Vagina (tissue), 2 donors: ENCODE measurements at regions not wholly inside any gene's neighbourhood (a gene's known extent, or its start where the extent isn't known, plus 50 kb on each side); places are given as distances from the start of the nearest gene placed in this dataset.

ENCODE experiments used
- DNase-seq, 2 donors: peaks; one replicate each; pipeline ENCODE4 v3.0.0-alpha.2; 2017; ENCODE audit errors: extremely low spot score in 2 of 2
- H3K27ac ChIP-seq: fragments of 200-600 bp; sonication (generic); one replicate; pipeline ENCODE4 v1.5.1; 2019
- H3K27me3 ChIP-seq: fragments of 200-600 bp; sonication (generic); one replicate; pipeline ENCODE4 v1.5.1; 2019
- H3K36me3 ChIP-seq, 2 donors: fragments of 200-600 bp; sonication (generic); one replicate each; pipeline ENCODE4 v1.5.1; 2017 to 2019
- H3K4me1 ChIP-seq: fragments of 200-600 bp; sonication (generic); one replicate; pipeline ENCODE4 v1.5.1; 2019
- H3K4me3 ChIP-seq, 2 donors: fragments of 200-600 bp; sonication (generic); 1 replicate in 1 of 2; 2 replicates in 1 of 2; pipeline ENCODE4 v1.5.1; 2016 to 2019
- H3K9me3 ChIP-seq: fragments of 200-600 bp; sonication (generic); one replicate; pipeline ENCODE4 v1.5.1; 2019
- CTCF ChIP-seq, 3 experiments: fragments of 450-650 bp in 2 of 3; fragments of 200-600 bp in 1 of 3; sonication (generic) in 1 of 3; IDR thresholded peaks; one replicate each; pipeline ENCODE4 v1.5.1; 2017 to 2019; ENCODE audit warnings: antibody characterized with exemption in 3 of 3, mild to moderate bottlenecking in 2 of 3, moderate library complexity in 2 of 3
- POLR2A ChIP-seq, 2 donors: fragments of 450-650 bp; IDR thresholded peaks; one replicate each; pipeline ENCODE4 v1.6.1; 2017; ENCODE audit warnings: antibody characterized with exemption in 2 of 2, mild to moderate bottlenecking in 2 of 2, moderate library complexity in 2 of 2
- POLR2AphosphoS5 ChIP-seq, 2 donors: sonication (generic); formaldehyde crosslinking; IDR thresholded peaks; one replicate each; pipeline ENCODE4 v1.9.0; 2017; ENCODE audit warnings: antibody characterized with exemption in 2 of 2, mild to moderate bottlenecking in 2 of 2, low read depth in 1 of 2; ENCODE audit not compliant: insufficient read depth in 1 of 2
- intact Hi-C: fragments of 100-400 bp; cut with DNase I; formaldehyde crosslinking; loops from one replicate; pipeline ENCODE4 v1.15.1; 2023

- Histone ChIP-seq H3K4me1 (no peaks in the 10 kb centered on the region), H3K9me3 (no peaks in the 10 kb centered on the region), H3K36me3 (no peaks in the 10 kb centered on the region), H3K27me3 (no peaks in the 10 kb centered on the region), H3K27ac (no peak overlapping the region), H3K4me3 (no peak overlapping the region)
- intact Hi-C loops = no loop called here
- DNase-seq = no peak
- TF ChIP-seq CTCF (IDR thresholded peaks at IDR 0.05) (no peak), POLR2AphosphoS5 (IDR thresholded peaks at IDR 0.05; ENCODE audit: insufficient read depth in 1 of 2, low read depth in 1 of 2) (no peak), POLR2A (IDR thresholded peaks at IDR 0.05) (no peak)
Measured at GRCh38 chr12:30320561-30320960, 375.1 kb downstream of the IPO8 start.

- Histone ChIP-seq H3K27me3 (no peaks in the 10 kb centered on the region), H3K36me3 (no peaks in the 10 kb centered on the region), H3K9me3 (no peaks in the 10 kb centered on the region), H3K4me3 (no peak overlapping the region), H3K27ac (no peak overlapping the region), H3K4me1 (no peaks in the 10 kb centered on the region)
- intact Hi-C loops = no loop called here
- DNase-seq = no peak
- TF ChIP-seq POLR2A (IDR thresholded peaks at IDR 0.05) = no peak
- no peak for TF ChIP-seq POLR2AphosphoS5 (IDR thresholded peaks at IDR 0.05; ENCODE audit: insufficient read depth in 1 of 2, low read depth in 1 of 2)
- TF ChIP-seq CTCF (IDR thresholded peaks at IDR 0.05) = no peak
Measured at GRCh38 chr12:30314506-30315100, 381.1 kb downstream of the IPO8 start.

- no peak for TF ChIP-seq POLR2AphosphoS5 (IDR thresholded peaks at IDR 0.05; ENCODE audit: insufficient read depth in 1 of 2, low read depth in 1 of 2)
- no peak for TF ChIP-seq POLR2A (IDR thresholded peaks at IDR 0.05)
- TF ChIP-seq CTCF (IDR thresholded peaks at IDR 0.05) = no peak
- H3K9me3 ChIP-seq = no peaks in the 10 kb centered on the region
- H3K36me3 ChIP-seq = no peaks in the 10 kb centered on the region
- intact Hi-C loops = no loop called here
- H3K4me3 ChIP-seq = no peak overlapping the region
- H3K27me3 ChIP-seq = no peaks in the 10 kb centered on the region
- no peak overlapping the region for H3K27ac ChIP-seq
- no peaks in the 10 kb centered on the region for H3K4me1 ChIP-seq
- no peak for DNase-seq
Measured at GRCh38 chr12:30308010-30308717, 387.5 kb downstream of the IPO8 start.

GRCh38 chr12:30304528-30304927, 391.1 kb downstream of the IPO8 start:
- H3K27ac ChIP-seq = no peak overlapping the region
- intact Hi-C loops = no loop called here
- no peaks in the 10 kb centered on the region for H3K4me1 ChIP-seq
- DNase-seq = no peak
- no peaks in the 10 kb centered on the region for H3K36me3 ChIP-seq
- H3K27me3 ChIP-seq = no peaks in the 10 kb centered on the region
- TF ChIP-seq POLR2A (IDR thresholded peaks at IDR 0.05) (no peak), CTCF (IDR thresholded peaks at IDR 0.05) (no peak), POLR2AphosphoS5 (IDR thresholded peaks at IDR 0.05; ENCODE audit: insufficient read depth in 1 of 2, low read depth in 1 of 2) (no peak)
- H3K4me3 ChIP-seq = no peak overlapping the region
- no peaks in the 10 kb centered on the region for H3K9me3 ChIP-seq

GRCh38 chr12:30301291-30301690, 394.4 kb downstream of the IPO8 start:
- DNase-seq = no peak
- intact Hi-C loops = no loop called here
- Histone ChIP-seq H3K4me1 (no peaks in the 10 kb centered on the region), H3K27ac (no peak overlapping the region), H3K27me3 (no peaks in the 10 kb centered on the region), H3K4me3 (no peak overlapping the region), H3K9me3 (no peaks in the 10 kb centered on the region), H3K36me3 (no peaks in the 10 kb centered on the region)
- TF ChIP-seq POLR2AphosphoS5 (IDR thresholded peaks at IDR 0.05; ENCODE audit: insufficient read depth in 1 of 2, low read depth in 1 of 2) = no peak
- no peak for TF ChIP-seq CTCF (IDR thresholded peaks at IDR 0.05)
